ENCODE measurements at regions not wholly inside any gene's neighbourhood (a gene's known extent, or its start where the extent isn't known, plus 50 kb on each side); places are given as distances from the start of the nearest gene placed in this dataset.

DNA sequence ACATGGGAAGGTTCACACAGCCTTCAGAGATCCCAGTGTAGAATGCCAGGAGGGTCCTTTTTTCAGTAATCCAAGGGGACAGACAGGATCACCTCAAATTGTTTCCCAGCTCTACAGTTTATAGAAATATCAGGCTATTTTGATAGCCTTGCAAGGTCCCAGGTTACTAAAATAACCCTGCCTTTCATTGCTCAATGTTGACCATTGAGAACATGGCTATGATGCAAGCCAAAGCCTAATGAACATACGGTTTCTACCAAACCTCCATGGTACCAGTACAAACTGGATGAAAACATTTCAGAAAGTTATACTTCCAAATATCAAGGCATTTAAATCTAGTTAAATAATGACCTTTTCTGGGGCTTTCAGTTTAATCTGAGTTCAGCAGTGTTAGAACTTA lies 151.5 kb downstream of the PLS3 start (continued):
- no peak for TF ChIP-seq PHF8 (conservative IDR thresholded peaks at IDR 0.05; ENCODE audit: low read depth, low read length)
- no peak for TF ChIP-seq BCL11A (IDR thresholded peaks at IDR 0.05; ENCODE audit: low read depth in 2 of 2, low read length in 2 of 2)
